ENCODE measurements at regions not wholly inside any gene's neighbourhood (a gene's known extent, or its start where the extent isn't known, plus 50 kb on each side); places are given as distances from the start of the nearest gene placed in this dataset.

DNA sequence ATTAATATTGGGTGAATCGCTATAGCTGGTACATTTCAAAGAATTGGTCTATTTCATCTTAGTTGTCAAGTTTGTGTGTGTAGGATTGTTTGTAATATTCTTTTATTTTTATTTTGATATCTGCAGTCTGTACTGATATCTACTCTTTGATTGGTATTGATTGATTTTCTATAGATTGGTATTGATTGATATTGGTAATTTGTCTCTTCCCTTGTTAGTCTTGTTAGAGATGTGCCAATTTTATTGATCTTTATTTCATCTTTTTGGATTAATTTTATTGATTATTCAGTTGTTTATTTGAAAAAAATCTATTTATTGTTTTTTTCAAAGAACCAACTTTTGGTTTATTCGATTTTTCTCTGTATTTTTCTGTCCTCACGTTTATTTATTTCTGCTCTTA lies 61.4 kb downstream of the TM2D3 start:
- no TSS peak for BruUV-seq (replicated peaks)
- CTCF ChIA-PET, result no interaction called here
- intact Hi-C loops (cut with micrococcal nuclease), result no loop called here

DNA sequence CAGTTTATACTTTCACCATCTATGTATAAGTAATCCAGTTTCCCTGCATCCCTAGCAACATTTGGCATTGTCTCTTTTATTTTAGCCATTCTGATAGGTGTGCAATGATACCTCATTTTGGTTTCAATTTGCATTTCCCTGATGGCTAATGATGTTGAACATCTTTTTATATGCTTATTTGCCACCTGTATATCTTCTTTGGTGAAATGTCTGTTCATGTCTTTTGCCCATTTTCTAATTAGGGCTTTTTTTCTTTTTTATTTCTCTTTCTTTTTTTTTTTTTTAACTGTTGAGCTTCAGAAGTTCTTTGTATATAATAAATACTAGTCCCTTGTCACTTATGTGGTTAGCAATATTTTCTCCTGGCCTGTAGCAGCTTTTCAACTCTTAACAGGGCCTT lies 68.9 kb downstream of the TM2D3 start:
- Histone ChIP-seq H3K9me3 (ENCODE audit: low read length) (no peaks in the 10 kb centered on the region), H3K9me2 (replicated peaks; ENCODE audit: low read length) (no peaks in the 10 kb centered on the region), H3K27me3 (ENCODE audit: low read length) (no peaks in the 10 kb centered on the region), H3K4me2 (ENCODE audit: low read length) (no peak overlapping the region), H3K79me2 (ENCODE audit: low read length) (no peaks in the 10 kb centered on the region), H3K27ac (ENCODE audit: low read length) (no peak overlapping the region), H3K4me3 (ENCODE audit: low read length) (no peak overlapping the region), H3F3A (ENCODE audit: low read length, unreplicated experiment) (no peaks in the 10 kb centered on the region), H2AFZ (ENCODE audit: low read length) (no peak overlapping the region), H3K4me1 (ENCODE audit: insufficient read depth, low read length) (peaks cover 16% of the 10 kb centered on the region), H3K36me3 (ENCODE audit: low read depth, low read length) (no peaks in the 10 kb centered on the region), H3K9ac (ENCODE audit: low read length) (no peak overlapping the region), H4K20me1 (ENCODE audit: low read length) (no peaks in the 10 kb centered on the region)
- intact Hi-C loops (cut with micrococcal nuclease), result no loop called here
- no peak for DNase-seq
- ChIA-PET CTCF (no interaction called here), POLR2A (ENCODE audit: unreplicated experiment) (no interaction called here)
- no TSS peak for BruUV-seq (replicated peaks)
- TF ChIP-seq, protein P1, sequence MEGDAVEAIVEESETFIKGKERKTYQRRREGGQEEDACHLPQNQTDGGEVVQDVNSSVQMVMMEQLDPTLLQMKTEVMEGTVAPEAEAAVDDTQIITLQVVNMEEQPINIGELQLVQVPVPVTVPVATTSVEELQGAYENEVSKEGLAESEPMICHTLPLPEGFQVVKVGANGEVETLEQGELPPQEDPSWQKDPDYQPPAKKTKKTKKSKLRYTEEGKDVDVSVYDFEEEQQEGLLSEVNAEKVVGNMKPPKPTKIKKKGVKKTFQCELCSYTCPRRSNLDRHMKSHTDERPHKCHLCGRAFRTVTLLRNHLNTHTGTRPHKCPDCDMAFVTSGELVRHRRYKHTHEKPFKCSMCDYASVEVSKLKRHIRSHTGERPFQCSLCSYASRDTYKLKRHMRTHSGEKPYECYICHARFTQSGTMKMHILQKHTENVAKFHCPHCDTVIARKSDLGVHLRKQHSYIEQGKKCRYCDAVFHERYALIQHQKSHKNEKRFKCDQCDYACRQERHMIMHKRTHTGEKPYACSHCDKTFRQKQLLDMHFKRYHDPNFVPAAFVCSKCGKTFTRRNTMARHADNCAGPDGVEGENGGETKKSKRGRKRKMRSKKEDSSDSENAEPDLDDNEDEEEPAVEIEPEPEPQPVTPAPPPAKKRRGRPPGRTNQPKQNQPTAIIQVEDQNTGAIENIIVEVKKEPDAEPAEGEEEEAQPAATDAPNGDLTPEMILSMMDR (conservative IDR thresholded peaks at IDR 0.05; ENCODE audit: low read depth, low read length), result no peak
- TF ChIP-seq EZH2 (IDR thresholded peaks at IDR 0.05; ENCODE audit: low read length, unreplicated experiment) (no peak), EZH2phosphoT487 (IDR thresholded peaks at IDR 0.05; ENCODE audit: borderline replicate concordance, low read length) (no peak)
- ATAC-seq, result no peak

More for the DNA sequence above, 61.4 kb downstream of the TM2D3 start:
- Histone ChIP-seq H3K4me1 (ENCODE audit: insufficient read depth, low read length) (no peaks in the 10 kb centered on the region), H3K79me2 (ENCODE audit: low read length) (no peaks in the 10 kb centered on the region), H3K27me3 (ENCODE audit: low read length) (peaks cover 7% of the 10 kb centered on the region; the same call in 1 of the 2 replicates), H3K36me3 (ENCODE audit: low read depth, low read length) (no peaks in the 10 kb centered on the region), H3K9me3 (ENCODE audit: low read length) (no peaks in the 10 kb centered on the region), H3K27ac (ENCODE audit: low read length) (no peak overlapping the region), H3K9ac (ENCODE audit: low read length) (no peak overlapping the region), H2AFZ (ENCODE audit: low read length) (no peak overlapping the region), H3K4me2 (ENCODE audit: low read length) (no peak overlapping the region), H3K9me2 (replicated peaks; ENCODE audit: low read length) (no peaks in the 10 kb centered on the region), H4K20me1 (ENCODE audit: low read length) (no peaks in the 10 kb centered on the region), H3F3A (ENCODE audit: low read length, unreplicated experiment) (no peaks in the 10 kb centered on the region), H3K4me3 (ENCODE audit: low read length) (no peak overlapping the region)
- TF ChIP-seq EZH2 (IDR thresholded peaks at IDR 0.05; ENCODE audit: low read length, unreplicated experiment), result no peak
- TF ChIP-seq EZH2phosphoT487 (IDR thresholded peaks at IDR 0.05; ENCODE audit: borderline replicate concordance, low read length), result no peak
- TF ChIP-seq, protein P1 (conservative IDR thresholded peaks at IDR 0.05; ENCODE audit: low read depth, low read length), result no peak
- ATAC-seq (no peak), DNase-seq (no peak)
- POLR2A ChIA-PET (ENCODE audit: unreplicated experiment), result no interaction called here

DNA sequence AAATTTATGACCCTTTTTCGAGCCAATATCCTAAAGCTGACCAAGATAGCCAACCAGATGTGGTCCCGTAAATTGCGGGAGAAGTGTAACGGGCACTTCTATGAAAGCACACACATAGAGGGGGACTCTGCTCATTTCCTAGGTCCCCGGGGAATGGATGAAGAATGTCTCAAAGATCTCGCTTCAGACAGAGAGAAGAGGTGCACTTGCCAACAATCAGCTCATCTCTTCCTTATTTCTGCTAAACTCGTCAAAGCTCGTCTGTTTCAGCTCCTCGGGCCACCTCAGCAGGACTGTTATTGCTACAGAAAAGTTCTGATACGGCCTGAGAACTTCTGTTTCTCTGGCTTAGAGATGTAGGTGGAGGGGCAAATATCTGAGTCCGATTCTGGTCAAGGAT lies 71.8 kb downstream of the TM2D3 start:
- Histone ChIP-seq H3K79me2 (ENCODE audit: low read length) (no peaks in the 10 kb centered on the region), H3K9me2 (replicated peaks; ENCODE audit: low read length) (no peaks in the 10 kb centered on the region), H2AFZ (ENCODE audit: low read length) (peak overlapping the region; percentile 49; the same call in 1 of the 2 replicates), H3K4me1 (ENCODE audit: insufficient read depth, low read length) (peaks cover 24% of the 10 kb centered on the region), H3K27ac (ENCODE audit: low read length) (peak overlapping the region; percentile 67), H3K9me3 (ENCODE audit: low read length) (no peaks in the 10 kb centered on the region), H3K4me3 (ENCODE audit: low read length) (no peak overlapping the region), H3K9ac (ENCODE audit: low read length) (no peak overlapping the region), H4K20me1 (ENCODE audit: low read length) (no peaks in the 10 kb centered on the region), H3K36me3 (ENCODE audit: low read depth, low read length) (no peaks in the 10 kb centered on the region), H3K27me3 (ENCODE audit: low read length) (no peaks in the 10 kb centered on the region), H3K4me2 (ENCODE audit: low read length) (peak overlapping the region; percentile 73), H3F3A (ENCODE audit: low read length, unreplicated experiment) (no peaks in the 10 kb centered on the region)
- intact Hi-C loops (cut with micrococcal nuclease), result no loop called here
- POLR2A ChIA-PET (ENCODE audit: unreplicated experiment), result no interaction called here
- DNase-seq, result no peak
- TF ChIP-seq, protein P1 (conservative IDR thresholded peaks at IDR 0.05; ENCODE audit: low read depth, low read length), result no peak
- TF ChIP-seq EZH2 (IDR thresholded peaks at IDR 0.05; ENCODE audit: low read length, unreplicated experiment) (no peak), EZH2phosphoT487 (IDR thresholded peaks at IDR 0.05; ENCODE audit: borderline replicate concordance, low read length) (no peak)
- CTCF ChIA-PET, result no interaction called here
- no peak for ATAC-seq
- no TSS peak for BruUV-seq (replicated peaks)
